Trophoblast cell (in vitro differentiated cells and primary cell): ENCODE measurements at regions not wholly inside any gene's neighbourhood (a gene's known extent, or its start where the extent isn't known, plus 50 kb on each side); places are given as distances from the start of the nearest gene placed in this dataset.

Source experiments
- DNase-seq, 2 donors: peaks; one replicate each; pipeline ENCODE4 v3.0.0-alpha.2; 2016
- H2AFZ ChIP-seq: 2 replicates; pipeline ENCODE4 v1.6.1; 2013; ENCODE audit warnings: low read length, moderate library complexity, mild to moderate bottlenecking; ENCODE audit not compliant: insufficient read depth, poor library complexity
- H2AK5ac ChIP-seq: 2 replicates; pipeline ENCODE4 v1.6.1; 2013; ENCODE audit warnings: mild to moderate bottlenecking, low read length
- H2BK120ac ChIP-seq: 2 replicates; pipeline ENCODE4 v1.6.1; 2013; ENCODE audit warnings: low read length, mild to moderate bottlenecking, moderate library complexity; ENCODE audit not compliant: insufficient read depth, poor library complexity
- H2BK12ac ChIP-seq: 2 replicates; pipeline ENCODE4 v1.6.1; 2013; ENCODE audit warnings: mild to moderate bottlenecking, low read length, moderate library complexity
- H2BK5ac ChIP-seq: 2 replicates; pipeline ENCODE4 v1.6.1; 2013; ENCODE audit warnings: low read length, low read depth, moderate library complexity, mild to moderate bottlenecking; ENCODE audit not compliant: poor library complexity
- H3K14ac ChIP-seq: 2 replicates; pipeline ENCODE4 v1.6.1; 2013; ENCODE audit warnings: mild to moderate bottlenecking, low read length
- H3K18ac ChIP-seq: 2 replicates; pipeline ENCODE4 v1.6.1; 2013; ENCODE audit warnings: mild to moderate bottlenecking, low read length
- H3K23ac ChIP-seq: 2 replicates; pipeline ENCODE4 v1.6.1; 2013; ENCODE audit warnings: low read length
- H3K27ac ChIP-seq: 2 replicates; pipeline ENCODE4 v1.5.1; 2013; ENCODE audit warnings: low read depth, mild to moderate bottlenecking, inconsistent platforms, low read length, moderate library complexity
- H3K27me3 ChIP-seq: 2 replicates; pipeline ENCODE4 v1.6.1; 2013; ENCODE audit warnings: inconsistent platforms, mild to moderate bottlenecking, low read length, moderate library complexity; ENCODE audit not compliant: insufficient read depth
- H3K36me3 ChIP-seq, 2 experiments: 1 replicate in 1 of 2; 2 replicates in 1 of 2; pipeline ENCODE4 v1.6.1; 2013; ENCODE audit warnings: low read length in 2 of 2, mild to moderate bottlenecking in 2 of 2, moderate library complexity in 1 of 2; ENCODE audit not compliant: insufficient read depth in 2 of 2, control insufficient read depth in 1 of 2
- H3K4ac ChIP-seq: 2 replicates; pipeline ENCODE4 v1.6.1; 2013; ENCODE audit warnings: low read depth, mild to moderate bottlenecking, low read length, moderate library complexity
- H3K4me1 ChIP-seq, 2 experiments: 1 replicate in 1 of 2; 2 replicates in 1 of 2; pipeline ENCODE4 v1.6.1; 2013; ENCODE audit warnings: low read length in 2 of 2, mild to moderate bottlenecking in 2 of 2, moderate library complexity in 1 of 2; ENCODE audit not compliant: insufficient read depth in 2 of 2, control insufficient read depth in 1 of 2
- H3K4me2 ChIP-seq: 2 replicates; pipeline ENCODE4 v1.6.1; 2013; ENCODE audit warnings: inconsistent platforms, mild to moderate bottlenecking, low read length, moderate library complexity
- H3K4me3 ChIP-seq: 2 replicates; pipeline ENCODE4 v1.5.1; 2013; ENCODE audit warnings: mild to moderate bottlenecking, low read depth, low read length, inconsistent platforms
- H3K79me1 ChIP-seq: one replicate; pipeline ENCODE4 v1.6.1; 2013; ENCODE audit warnings: low read length
- H3K79me2 ChIP-seq: 2 replicates; pipeline ENCODE4 v1.6.1; 2013; ENCODE audit warnings: low read length, mild to moderate bottlenecking; ENCODE audit not compliant: control insufficient read depth, insufficient read depth, poor library complexity
- H3K9ac ChIP-seq: 2 replicates; pipeline ENCODE4 v1.6.1; 2013; ENCODE audit warnings: mild to moderate bottlenecking, low read length
- H3K9me3 ChIP-seq: 2 replicates; pipeline ENCODE4 v1.6.1; 2013; ENCODE audit warnings: low read depth, mild to moderate bottlenecking, control low read depth, inconsistent platforms, low read length; ENCODE audit not compliant: insufficient read depth
- H4K12ac ChIP-seq: 2 replicates; pipeline ENCODE4 v1.6.1; 2013; ENCODE audit warnings: low read depth, mild to moderate bottlenecking, low read length, moderate library complexity
- H4K8ac ChIP-seq: 2 replicates; pipeline ENCODE4 v1.6.1; 2013; ENCODE audit warnings: low read depth, mild to moderate bottlenecking, low read length, moderate library complexity
- H4K91ac ChIP-seq: one replicate; pipeline ENCODE4 v1.6.1; 2013; ENCODE audit warnings: low read depth, mild to moderate bottlenecking, low read length, moderate library complexity
- WGBS: extraction: QIAGEN DNeasy Blood & Tissue Kit; methylation state at CpG from one replicate; pipeline ENCODE4 v1.1.7; 2013; ENCODE audit warnings: missing lambda C conversion rate; ENCODE audit not compliant: insufficient read length, insufficient coverage; ENCODE audit errors: extremely low coverage; 5-methylcytosine and 5-hydroxymethylcytosine counted together

GRCh38 chr13:99774644-99775043 is 196.9 kb downstream of the ZIC5 start:
- Histone ChIP-seq H4K91ac (no peak overlapping the region), H2AK5ac (no peak overlapping the region), H2BK5ac (no peak overlapping the region), H2AFZ (no peak overlapping the region), H3K27me3 (no peaks in the 10 kb centered on the region), H4K12ac (no peak overlapping the region), H3K4ac (no peak overlapping the region), H2BK120ac (no peak overlapping the region), H3K18ac (no peak overlapping the region), H3K4me1 (no peaks in the 10 kb centered on the region), H3K14ac (no peak overlapping the region), H3K4me3 (no peak overlapping the region), H3K79me2 (no peaks in the 10 kb centered on the region), H2BK12ac (no peak overlapping the region), H3K23ac (no peak overlapping the region), H3K4me2 (no peak overlapping the region), H3K9ac (no peak overlapping the region), H3K9me3 (no peaks in the 10 kb centered on the region), H4K8ac (no peak overlapping the region), H3K36me3 (no peaks in the 10 kb centered on the region), H3K27ac (no peak overlapping the region), H3K79me1 (no peaks in the 10 kb centered on the region)
- WGBS = no CpG with 5 or more reads among the region's 1 CpG
- DNase-seq = no peak

- no peak overlapping the region for H2AK5ac ChIP-seq
- no peaks in the 10 kb centered on the region for H3K79me2 ChIP-seq
- no peak overlapping the region for H3K27ac ChIP-seq
- no peak overlapping the region for H2BK5ac ChIP-seq
- H2AFZ ChIP-seq = no peak overlapping the region
- H3K4me3 ChIP-seq = no peak overlapping the region
- H3K27me3 ChIP-seq = no peaks in the 10 kb centered on the region
- no peaks in the 10 kb centered on the region for H3K79me1 ChIP-seq
- no peak overlapping the region for H4K91ac ChIP-seq
- no peak overlapping the region for H3K4me2 ChIP-seq
- H2BK12ac ChIP-seq = no peak overlapping the region
- H3K9ac ChIP-seq = no peak overlapping the region
- WGBS = no CpG with 5 or more reads among the region's 1 CpG
- H3K36me3 ChIP-seq = no peaks in the 10 kb centered on the region
- H3K23ac ChIP-seq = no peak overlapping the region
- no peak overlapping the region for H2BK120ac ChIP-seq
- no peak overlapping the region for H4K12ac ChIP-seq
- no peak for DNase-seq
- H3K14ac ChIP-seq = no peak overlapping the region
- H3K18ac ChIP-seq = no peak overlapping the region
- H3K4ac ChIP-seq = no peak overlapping the region
- H3K4me1 ChIP-seq = no peaks in the 10 kb centered on the region
- peaks cover 2% of the 10 kb centered on the region for H3K9me3 ChIP-seq
- no peak overlapping the region for H4K8ac ChIP-seq
Observed at GRCh38 chr13:99768986-99769385, 202.6 kb downstream of the ZIC5 start.

- no peak overlapping the region for H2AFZ ChIP-seq
- no peak overlapping the region for H3K27ac ChIP-seq
- H3K4me1 ChIP-seq = no peaks in the 10 kb centered on the region
- H3K36me3 ChIP-seq = no peaks in the 10 kb centered on the region
- no peak overlapping the region for H4K91ac ChIP-seq
- no peak overlapping the region for H3K4me2 ChIP-seq
- no peak overlapping the region for H3K14ac ChIP-seq
- H4K8ac ChIP-seq = no peak overlapping the region
- H2BK120ac ChIP-seq = no peak overlapping the region
- H3K4me3 ChIP-seq = no peak overlapping the region
- no peak overlapping the region for H4K12ac ChIP-seq
- no peak for DNase-seq
- H3K23ac ChIP-seq = no peak overlapping the region
- no peak overlapping the region for H3K4ac ChIP-seq
- H3K27me3 ChIP-seq = no peaks in the 10 kb centered on the region
- H3K79me1 ChIP-seq = no peaks in the 10 kb centered on the region
- WGBS = no CpG with 5 or more reads among the region's 2 CpGs
- peaks cover 2% of the 10 kb centered on the region for H3K9me3 ChIP-seq
- H3K18ac ChIP-seq = no peak overlapping the region
- no peak overlapping the region for H2BK12ac ChIP-seq
- no peak overlapping the region for H2BK5ac ChIP-seq
- H3K9ac ChIP-seq = no peak overlapping the region
- H2AK5ac ChIP-seq = no peak overlapping the region
- H3K79me2 ChIP-seq = no peaks in the 10 kb centered on the region
Observed at GRCh38 chr13:99766641-99767045, 204.9 kb downstream of the ZIC5 start.

DNA sequence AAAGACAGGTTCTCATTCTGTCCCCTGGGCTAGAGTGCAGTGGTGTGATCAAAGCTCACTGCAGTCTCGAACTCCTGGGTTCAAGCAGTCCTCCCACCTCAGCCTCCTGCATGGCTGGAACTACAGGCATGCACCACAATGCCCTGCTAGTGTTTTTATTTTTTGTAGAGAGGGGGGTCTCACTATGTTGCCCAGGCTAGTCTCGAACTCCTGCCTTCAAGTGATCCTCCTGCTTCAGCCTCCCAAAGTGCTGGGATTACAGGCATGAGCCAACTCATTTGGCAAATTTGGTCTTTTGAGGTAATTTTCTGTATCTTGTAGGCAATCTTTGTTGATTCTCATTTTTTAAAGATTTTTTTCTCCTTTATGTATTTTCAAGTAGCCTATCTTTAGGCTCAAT is 205.7 kb downstream of the ZIC5 start:
- Histone ChIP-seq H3K79me2 (no peaks in the 10 kb centered on the region), H3K23ac (no peak overlapping the region), H3K9me3 (peaks cover 2% of the 10 kb centered on the region), H2BK120ac (no peak overlapping the region), H3K36me3 (no peaks in the 10 kb centered on the region), H2AK5ac (no peak overlapping the region), H2AFZ (no peak overlapping the region), H3K14ac (no peak overlapping the region), H3K4ac (no peak overlapping the region), H3K9ac (no peak overlapping the region), H2BK12ac (no peak overlapping the region), H4K12ac (no peak overlapping the region), H4K8ac (no peak overlapping the region), H3K4me1 (no peaks in the 10 kb centered on the region), H3K4me2 (no peak overlapping the region), H4K91ac (no peak overlapping the region), H2BK5ac (no peak overlapping the region), H3K27ac (no peak overlapping the region), H3K4me3 (no peak overlapping the region), H3K79me1 (no peaks in the 10 kb centered on the region), H3K18ac (no peak overlapping the region), H3K27me3 (no peaks in the 10 kb centered on the region)
- WGBS = no CpG with 5 or more reads among the region's 2 CpGs
- DNase-seq = no peak
